Heart right ventricle (tissue), 16 donors: ENCODE measurements at regions not wholly inside any gene's neighbourhood (a gene's known extent, or its start where the extent isn't known, plus 50 kb on each side); places are given as distances from the start of the nearest gene placed in this dataset.

Source experiments
- ATAC-seq, 8 donors: fragments of 200-7000 bp; cut with Tn5 transposase; one replicate each; pipeline ENCODE4 v1.9.1; 2020; ENCODE audit warnings: mild to moderate bottlenecking in 8 of 8, moderate library complexity in 8 of 8, moderate number of reproducible peaks in 1 of 8
- DNase-seq, 2 donors: peaks; one replicate each; pipeline ENCODE4 v3.0.0-alpha.2; 2020
- H3K27ac ChIP-seq, 10 donors: fragments of 200-600 bp; sonication (generic) in 2 of 10; one replicate each; pipeline versions ENCODE4 v1.5.0 to v1.8.0; 2020 to 2022; ENCODE audit warnings: mild to moderate bottlenecking in 3 of 10
- H3K27me3 ChIP-seq, 7 donors: fragments of 200-600 bp; one replicate each; pipeline ENCODE4 v1.8.0; 2021 to 2022; ENCODE audit warnings: mild to moderate bottlenecking in 2 of 7
- H3K36me3 ChIP-seq, 9 donors: fragments of 200-600 bp; sonication (generic) in 1 of 9; one replicate each; pipeline versions ENCODE4 v1.5.0 to v1.8.0; 2020 to 2022; ENCODE audit warnings: mild to moderate bottlenecking in 2 of 9
- H3K4me1 ChIP-seq, 9 donors: fragments of 200-600 bp; sonication (generic) in 1 of 9; one replicate each; pipeline versions ENCODE4 v1.5.0 to v1.8.0; 2020 to 2022; ENCODE audit warnings: mild to moderate bottlenecking in 4 of 9
- H3K4me3 ChIP-seq, 10 donors: fragments of 200-600 bp; sonication (generic) in 2 of 10; one replicate each; pipeline versions ENCODE4 v1.5.0 to v1.8.0; 2020 to 2022; ENCODE audit warnings: mild to moderate bottlenecking in 7 of 10, moderate library complexity in 2 of 10
- H3K9me3 ChIP-seq, 11 donors: fragments of 200-600 bp in 10 of 11; sonication (generic) in 2 of 11; one replicate each; pipeline versions ENCODE4 v1.5.0 to v1.8.0; 2013 to 2022; ENCODE audit warnings: mild to moderate bottlenecking in 2 of 11, control low read depth in 1 of 11, moderate library complexity in 1 of 11
- WGBS, 2 donors: extraction: QIAGEN DNeasy Blood & Tissue Kit; methylation state at CpG; one replicate each; pipeline ENCODE4 v1.1.7; 2013; ENCODE audit warnings: inconsistent platforms in 1 of 2; 5-methylcytosine and 5-hydroxymethylcytosine counted together
- intact Hi-C, 10 donors: fragments of 100-400 bp; cut with DNase I; formaldehyde crosslinking; loops; one replicate each; pipeline versions ENCODE4 v1.11.1 to v1.14.2; 2022
- TF ChIP-seq, protein P1 (sequence below), 9 donors: fragments of 200-600 bp; sonication (generic) in 2 of 9; IDR thresholded peaks; one replicate each; pipeline versions ENCODE4 v1.5.0 to v1.8.0; 2021 to 2022; ENCODE audit warnings: antibody characterized with exemption in 9 of 9, mild to moderate bottlenecking in 5 of 9, moderate library complexity in 1 of 9
- donor health status: Arrhythmogenic right ventricular cardiomyopathy.
- donor health status: ischemic (EF 13 %, LVEDD 7.1; RV severe dilation, severe dysfunction).
- donor health status: healthy with polysubstance abuse.
- donor health status: DM: no; HTN: yes; CAD: no.
- donor health status: DM: no; HTN: no; CAD: no.
- donor health status: ischemic (EF 25% LVEDD 6.9; RV normal size, moderate dysfunction).
- donor health status: ischemic (EF 25% LVEDD 5.7; RV mildly dilated, moderate dysfunction).
- donor health status: healthy.
- donor health status: DM: yes; HTN: yes; CAD: no.
- donor health status: Ischemic cardiomyopathy.
- donor health status: ischemic (EF 35%, LVEDD 5.7; RV mildly dilated, moderate dysfunction).
- donor health status: nonischemic (EF 11% LVEDD 7.7; RV severe dilation, severe dysfunction).
- donor health status: DM: yes; HTN: yes; CAD: no.
- donor health status: PGD.
- donor health status: ischemic (EF 29% LVEDD 5.4; RV normal size, mild dysfunction).
- donor health status: nonischemic (EF 23%, LVEDD 6.1; RV moderate dilation, normal function).

DNA sequence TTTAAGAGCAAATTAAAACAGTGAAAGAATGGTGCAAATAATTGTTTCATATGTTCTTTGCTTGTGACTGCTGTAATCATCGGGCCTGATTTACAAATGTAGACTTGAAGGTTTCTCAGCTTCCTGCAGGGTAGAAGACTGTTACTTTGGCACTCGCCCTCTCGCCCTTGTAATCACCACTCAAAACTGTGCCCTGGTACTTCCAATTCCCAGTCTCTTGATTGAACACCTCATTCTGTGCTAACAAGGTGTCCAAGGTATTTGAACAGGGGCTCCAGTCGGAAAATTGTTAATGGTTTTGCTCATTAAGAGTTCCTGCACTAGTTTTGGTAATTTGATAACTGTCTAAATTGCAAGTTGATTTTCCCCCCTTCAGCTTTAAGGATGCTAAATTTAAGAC lies 209.5 kb downstream of the ZIC1 start:
- no peaks in the 10 kb centered on the region for H3K27me3 ChIP-seq
- no peak for DNase-seq
- ATAC-seq = no peak
- no peak overlapping the region for H3K27ac ChIP-seq
- no peaks in the 10 kb centered on the region for H3K9me3 ChIP-seq
- no peaks in the 10 kb centered on the region for H3K36me3 ChIP-seq
- intact Hi-C loops = no loop called here
- TF ChIP-seq, protein P1, sequence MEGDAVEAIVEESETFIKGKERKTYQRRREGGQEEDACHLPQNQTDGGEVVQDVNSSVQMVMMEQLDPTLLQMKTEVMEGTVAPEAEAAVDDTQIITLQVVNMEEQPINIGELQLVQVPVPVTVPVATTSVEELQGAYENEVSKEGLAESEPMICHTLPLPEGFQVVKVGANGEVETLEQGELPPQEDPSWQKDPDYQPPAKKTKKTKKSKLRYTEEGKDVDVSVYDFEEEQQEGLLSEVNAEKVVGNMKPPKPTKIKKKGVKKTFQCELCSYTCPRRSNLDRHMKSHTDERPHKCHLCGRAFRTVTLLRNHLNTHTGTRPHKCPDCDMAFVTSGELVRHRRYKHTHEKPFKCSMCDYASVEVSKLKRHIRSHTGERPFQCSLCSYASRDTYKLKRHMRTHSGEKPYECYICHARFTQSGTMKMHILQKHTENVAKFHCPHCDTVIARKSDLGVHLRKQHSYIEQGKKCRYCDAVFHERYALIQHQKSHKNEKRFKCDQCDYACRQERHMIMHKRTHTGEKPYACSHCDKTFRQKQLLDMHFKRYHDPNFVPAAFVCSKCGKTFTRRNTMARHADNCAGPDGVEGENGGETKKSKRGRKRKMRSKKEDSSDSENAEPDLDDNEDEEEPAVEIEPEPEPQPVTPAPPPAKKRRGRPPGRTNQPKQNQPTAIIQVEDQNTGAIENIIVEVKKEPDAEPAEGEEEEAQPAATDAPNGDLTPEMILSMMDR (IDR thresholded peaks at IDR 0.05) = no peak
- no peak overlapping the region for H3K4me3 ChIP-seq
- peaks cover 0 to 3% (median 0%) of the 10 kb centered on the region in 9 donors for H3K4me1 ChIP-seq
- 70 to 75% methylated on average over 4 of the region's 4 CpGs for WGBS, 2 donors

DNA sequence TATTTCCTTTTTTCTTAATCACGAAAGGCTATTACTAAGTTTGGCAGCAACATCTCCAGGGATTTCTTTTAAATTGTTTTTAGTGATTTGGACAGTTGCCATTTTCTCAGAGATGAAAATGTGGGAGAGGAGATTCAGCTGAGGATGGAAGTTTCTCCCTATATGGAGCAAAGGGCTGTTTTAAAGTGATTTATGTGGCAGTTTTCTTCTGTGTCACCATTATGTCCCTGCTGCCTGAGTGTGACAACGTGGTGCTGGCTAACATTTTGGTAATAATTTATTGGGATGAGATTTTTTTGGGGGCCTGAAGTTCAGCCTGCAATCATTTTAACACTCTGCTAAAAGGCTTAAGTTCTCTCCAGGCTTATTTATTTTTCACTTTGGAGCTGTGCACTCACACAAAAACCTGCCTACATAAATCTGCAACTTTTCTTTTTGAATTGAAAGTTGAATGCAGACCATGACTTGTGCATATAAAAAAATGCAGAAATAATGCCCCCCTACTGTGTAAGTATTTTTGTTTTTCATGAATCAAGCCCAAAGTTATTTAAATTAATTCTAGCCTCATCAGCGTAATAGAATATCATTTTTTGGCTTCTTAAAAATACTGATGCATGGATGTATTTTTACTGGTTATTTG lies 210.9 kb downstream of the ZIC1 start:
- no peaks in the 10 kb centered on the region for H3K4me1 ChIP-seq

DNA sequence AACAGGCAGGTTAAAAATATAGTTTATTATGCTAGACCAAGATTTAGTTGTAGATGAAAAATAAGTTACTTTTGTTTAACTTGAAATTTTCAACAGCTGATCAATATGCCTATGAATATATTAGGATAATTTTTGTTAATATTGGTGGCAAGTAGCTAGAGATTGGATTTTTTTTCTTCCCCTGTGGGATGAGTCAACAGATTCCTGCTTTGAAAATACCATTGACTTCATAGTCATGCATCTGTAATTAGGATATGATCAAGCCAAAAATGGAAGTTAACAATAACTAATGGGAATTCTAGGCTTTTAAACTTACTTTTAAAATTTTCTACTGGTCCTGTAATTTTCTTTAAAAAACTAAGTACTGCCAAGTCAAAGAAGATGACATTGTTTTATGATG lies 211.7 kb downstream of the ZIC1 start:
- intact Hi-C loops = no loop called here
- no peaks in the 10 kb centered on the region for H3K27me3 ChIP-seq
- DNase-seq = no peak
- H3K4me3 ChIP-seq = no peak overlapping the region
- no peak for ATAC-seq
- H3K36me3 ChIP-seq = no peaks in the 10 kb centered on the region
- TF ChIP-seq, protein P1 (IDR thresholded peaks at IDR 0.05) = no peak
- no peaks in the 10 kb centered on the region for H3K9me3 ChIP-seq
- H3K27ac ChIP-seq = no peak overlapping the region
- no peaks in the 10 kb centered on the region for H3K4me1 ChIP-seq

More for the DNA sequence above, 210.9 kb downstream of the ZIC1 start:
- H3K27ac ChIP-seq = no peak overlapping the region
- WGBS, 2 donors = 49 to 54% methylated on average over 3 of the region's 3 CpGs
- no peak overlapping the region for H3K4me3 ChIP-seq
- TF ChIP-seq, protein P1 (IDR thresholded peaks at IDR 0.05) = no peak
- H3K27me3 ChIP-seq = no peaks in the 10 kb centered on the region
- no peaks in the 10 kb centered on the region for H3K36me3 ChIP-seq
- ATAC-seq (no peak), DNase-seq (no peak)
- no peaks in the 10 kb centered on the region for H3K9me3 ChIP-seq
- intact Hi-C loops = no loop called here

DNA sequence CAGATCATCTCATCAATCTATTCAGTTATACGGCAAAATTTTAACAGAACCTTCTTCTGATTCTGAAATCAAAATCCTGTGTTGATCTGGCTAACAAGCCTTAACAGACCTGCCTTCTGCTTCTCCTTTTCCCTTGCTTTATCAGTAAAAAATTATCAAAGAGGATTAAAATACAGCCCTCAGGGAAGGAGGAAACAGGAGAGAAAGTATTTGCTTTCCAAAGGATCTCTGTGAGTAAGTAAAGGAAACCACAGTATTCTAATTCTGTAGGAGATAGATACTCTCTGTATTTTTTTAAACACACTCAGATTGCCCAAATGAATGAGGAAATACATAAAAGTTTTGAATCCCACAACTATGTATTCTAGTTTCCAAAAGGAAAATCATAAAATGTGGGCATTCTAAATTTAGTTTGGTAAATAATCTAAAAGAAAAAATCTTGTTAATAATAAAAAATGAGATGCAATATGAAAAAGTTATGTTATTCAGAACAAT lies 221.8 kb downstream of the ZIC1 start:
- intact Hi-C loops = no loop called here
- WGBS, 2 donors = 76 to 88% methylated on average over 1 of the region's 1 CpG
- H3K27me3 ChIP-seq = no peaks in the 10 kb centered on the region
- peaks cover 0 to 16% (median 4%) of the 10 kb centered on the region in 11 donors for H3K9me3 ChIP-seq
- H3K36me3 ChIP-seq = no peaks in the 10 kb centered on the region
- DNase-seq = no peak
- no peak overlapping the region for H3K4me3 ChIP-seq
- H3K27ac ChIP-seq = no peak overlapping the region
- no peak for ATAC-seq
- no peaks in the 10 kb centered on the region for H3K4me1 ChIP-seq
- TF ChIP-seq, protein P1 (IDR thresholded peaks at IDR 0.05) = no peak
